Chondrocyte (in vitro differentiated cells): ENCODE measurements at regions not wholly inside any gene's neighbourhood (a gene's known extent, or its start where the extent isn't known, plus 50 kb on each side); places are given as distances from the start of the nearest gene placed in this dataset.
"Not testable (repeated sequence)": the region's sequence is repeated elsewhere in the genome, so short reads cannot be mapped to it uniquely, and the experiment has no call there.

ENCODE experiments used
- DNase-seq: peaks from one replicate; pipeline ENCODE4 v3.0.0; 2021; ENCODE audit warnings: mixed read lengths, low spot score
- H3K27ac Mint-ChIP-seq: one replicate; pipeline ENCODE4 v1.8.0; 2021; ENCODE audit warnings: mild to moderate bottlenecking, moderate library complexity, mixed read lengths; ENCODE audit not compliant: unreplicated experiment
- H3K27me3 Mint-ChIP-seq: 2 replicates; pipeline ENCODE4 v1.8.0; 2021; ENCODE audit warnings: low read depth, mixed read lengths
- H3K36me3 Mint-ChIP-seq: 2 replicates; pipeline ENCODE4 v1.8.0; 2021; ENCODE audit warnings: low read depth, mixed read lengths
- H3K4me1 Mint-ChIP-seq: 2 replicates; pipeline ENCODE4 v1.8.0; 2021; ENCODE audit warnings: low read depth, mild to moderate bottlenecking, mixed read lengths
- H3K4me3 Mint-ChIP-seq: one replicate; pipeline ENCODE4 v1.8.0; 2021; ENCODE audit warnings: mild to moderate bottlenecking, moderate library complexity, mixed read lengths; ENCODE audit not compliant: unreplicated experiment
- H3K9me3 Mint-ChIP-seq: 2 replicates; pipeline ENCODE4 v1.8.0; 2021; ENCODE audit warnings: low read depth, mixed read lengths
- CTCF ChIP-seq: fragments of 200-600 bp; sonication (generic); IDR thresholded peaks from 2 replicates; pipeline ENCODE4 v1.5.0; 2021; ENCODE audit warnings: antibody characterized with exemption, mild to moderate bottlenecking, moderate library complexity

GRCh38 chr4:31803526-31804195, 1083.5 kb downstream of the PCDH7 start:
- H3K4me3 Mint-ChIP-seq: no peak overlapping the region
- no peaks in the 10 kb centered on the region for H3K27me3 Mint-ChIP-seq
- peak overlapping the region; percentile 34 for H3K27ac Mint-ChIP-seq
- H3K36me3 Mint-ChIP-seq: peaks cover 4% of the 10 kb centered on the region
- peaks cover 14% of the 10 kb centered on the region for H3K9me3 Mint-ChIP-seq
- no peak for DNase-seq
- peaks cover 14% of the 10 kb centered on the region for H3K4me1 Mint-ChIP-seq
- TF ChIP-seq CTCF: no peak

- no peak overlapping the region for H3K27ac Mint-ChIP-seq
- H3K27me3 Mint-ChIP-seq: no peaks in the 10 kb centered on the region
- no peaks in the 10 kb centered on the region for H3K36me3 Mint-ChIP-seq
- no peak for DNase-seq
- no peak overlapping the region for H3K4me3 Mint-ChIP-seq
- H3K9me3 Mint-ChIP-seq: no peaks in the 10 kb centered on the region
- TF ChIP-seq CTCF: no peak
- peaks cover 14% of the 10 kb centered on the region for H3K4me1 Mint-ChIP-seq
These were observed 1086.9 kb downstream of the PCDH7 start for GRCh38 chr4:31807036-31807435.

- Mint-ChIP-seq H3K9me3 (peaks cover 19% of the 10 kb centered on the region), H3K4me1 (no peaks in the 10 kb centered on the region), H3K27me3 (no peaks in the 10 kb centered on the region), H3K4me3 (no peak overlapping the region), H3K27ac (no peak overlapping the region), H3K36me3 (no peaks in the 10 kb centered on the region)
- no peak for DNase-seq
- TF ChIP-seq CTCF: no peak
These were observed 1124.2 kb downstream of the PCDH7 start for GRCh38 chr4:31844350-31844749.

- Mint-ChIP-seq H3K4me1 (no peaks in the 10 kb centered on the region), H3K4me3 (no peak overlapping the region), H3K27me3 (no peaks in the 10 kb centered on the region), H3K36me3 (no peaks in the 10 kb centered on the region), H3K27ac (no peak overlapping the region), H3K9me3 (peaks cover 24% of the 10 kb centered on the region)
- DNase-seq: no peak
- TF ChIP-seq CTCF: no peak
These were observed 1131.8 kb downstream of the PCDH7 start for GRCh38 chr4:31851946-31852345.

- Mint-ChIP-seq H3K9me3 (no peaks in the 10 kb centered on the region), H3K36me3 (no peaks in the 10 kb centered on the region), H3K27me3 (no peaks in the 10 kb centered on the region), H3K4me1 (no peaks in the 10 kb centered on the region), H3K27ac (no peak overlapping the region), H3K4me3 (no peak overlapping the region)
- no peak for DNase-seq
- no peak for TF ChIP-seq CTCF
These were observed 1157.3 kb downstream of the PCDH7 start for GRCh38 chr4:31877429-31877828.

GRCh38 chr4:31880837-31881236, 1160.7 kb downstream of the PCDH7 start:
- not testable (repeated sequence) for H3K4me1 Mint-ChIP-seq

More at GRCh38 chr4:31880837-31881236, 1160.7 kb downstream of the PCDH7 start:
- not testable (repeated sequence) for H3K4me3 Mint-ChIP-seq, H3K36me3 Mint-ChIP-seq, H3K9me3 Mint-ChIP-seq, H3K27me3 Mint-ChIP-seq, DNase-seq
- H3K27ac Mint-ChIP-seq: peak overlapping the region; percentile 25
